ENCODE measurements at regions not wholly inside any gene's neighbourhood (a gene's known extent, or its start where the extent isn't known, plus 50 kb on each side); places are given as distances from the start of the nearest gene placed in this dataset.

DNA sequence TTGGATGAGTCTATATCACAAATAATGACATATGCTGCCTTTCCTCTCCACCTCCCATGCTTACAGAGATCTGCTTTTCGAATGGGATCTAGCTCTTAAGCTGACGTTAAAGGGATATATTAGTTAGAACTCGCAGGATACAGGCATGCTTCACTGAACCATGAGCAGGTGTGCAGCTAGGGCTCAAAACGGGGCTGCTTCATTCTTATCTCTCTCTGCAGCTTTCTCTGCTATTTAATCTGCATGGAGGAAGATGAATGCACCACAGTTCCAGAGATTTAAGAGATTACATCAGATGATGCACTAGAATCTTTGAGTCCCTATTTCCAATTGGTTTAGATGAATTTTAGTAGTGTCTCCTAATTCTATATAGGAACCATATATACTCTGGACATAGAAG is 327.0 kb downstream of the RAD51AP2 start:
- DNase-seq (ENCODE audit: low spot score) = no peak

- DNase-seq (ENCODE audit: low spot score) = no peak
These were observed 327.7 kb downstream of the RAD51AP2 start for GRCh38 chr2:17190527-17190926.

GRCh38 chr2:17188721-17189120 is 329.5 kb downstream of the RAD51AP2 start:
- DNase-seq (ENCODE audit: low spot score) = no peak

- DNase-seq (ENCODE audit: low spot score) = no peak
These were observed 333.7 kb downstream of the RAD51AP2 start for GRCh38 chr2:17184512-17184911.

DNA sequence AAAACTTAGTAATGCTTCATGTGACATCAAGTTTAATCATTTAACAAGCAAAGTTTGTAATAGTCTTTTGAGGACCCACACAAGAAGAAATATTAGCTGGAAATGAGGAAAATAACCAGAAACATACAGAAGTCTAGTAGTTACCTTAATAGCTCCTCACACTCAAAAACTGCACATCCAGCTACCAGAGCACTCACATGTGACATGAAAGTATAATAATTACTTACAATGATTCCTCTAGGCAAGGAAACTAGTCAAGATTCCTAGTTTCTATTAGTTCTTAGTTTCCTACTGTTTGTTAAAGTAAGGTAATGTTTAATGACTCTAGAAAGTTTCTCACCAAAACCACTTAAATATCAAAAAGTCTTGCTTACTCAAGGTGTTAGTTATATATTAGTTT is 335.8 kb downstream of the RAD51AP2 start:
- DNase-seq (ENCODE audit: low spot score) = no peak

DNA sequence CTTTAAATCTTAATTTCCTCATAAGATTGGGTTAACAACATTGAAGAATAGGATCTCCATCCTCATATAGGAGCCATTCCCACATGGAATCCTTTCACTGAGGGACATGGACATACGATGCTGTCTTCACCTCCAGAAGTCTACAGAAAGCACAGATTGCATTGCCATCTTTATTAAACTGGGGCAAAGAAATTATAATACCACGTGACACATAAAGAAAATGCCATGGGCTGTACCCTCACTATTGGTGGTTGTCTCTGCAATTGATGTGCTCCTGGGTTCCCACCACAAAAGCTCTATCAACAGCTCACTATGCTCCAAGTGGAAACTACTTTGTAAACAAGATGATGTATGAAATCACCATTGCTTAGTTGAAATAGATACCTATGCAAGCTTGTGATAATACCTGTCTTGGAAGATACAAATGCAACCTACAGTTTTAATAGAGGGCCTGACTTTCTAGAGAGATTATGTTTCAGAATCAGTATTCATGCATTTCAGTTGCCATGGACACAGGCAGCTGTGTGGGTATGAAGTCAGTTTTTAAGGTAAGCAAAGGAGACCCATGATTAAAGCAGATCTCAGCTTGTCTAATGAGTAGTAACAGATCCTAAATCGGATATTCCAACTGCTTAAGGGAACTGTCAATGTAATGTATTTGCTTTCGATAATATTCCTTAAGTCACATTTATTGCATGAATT is 337.0 kb downstream of the RAD51AP2 start:
- no peak for DNase-seq (ENCODE audit: low spot score)

GRCh38 chr2:17179145-17179808 is 339.0 kb downstream of the RAD51AP2 start:
- DNase-seq (ENCODE audit: low spot score) = no peak

DNA sequence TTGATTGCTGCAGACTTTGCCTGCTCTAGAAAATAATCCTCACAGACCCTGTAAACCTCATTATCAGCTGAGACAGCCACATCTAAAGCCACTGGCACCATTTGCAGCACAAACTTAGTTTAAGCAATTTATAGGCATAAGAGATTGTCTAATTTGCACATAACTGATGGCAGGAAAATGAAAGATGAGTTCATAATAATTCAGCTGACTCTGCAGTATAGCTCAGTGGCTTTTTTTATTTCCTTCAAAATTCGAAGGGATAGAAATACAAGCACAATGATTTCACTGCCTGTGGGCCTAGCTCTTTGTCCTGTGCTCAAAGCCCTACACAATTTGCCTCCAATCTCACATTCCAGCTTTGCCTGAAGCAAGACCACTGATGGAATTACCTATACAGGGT is 341.2 kb downstream of the RAD51AP2 start:
- DNase-seq (ENCODE audit: low spot score) = no peak

DNA sequence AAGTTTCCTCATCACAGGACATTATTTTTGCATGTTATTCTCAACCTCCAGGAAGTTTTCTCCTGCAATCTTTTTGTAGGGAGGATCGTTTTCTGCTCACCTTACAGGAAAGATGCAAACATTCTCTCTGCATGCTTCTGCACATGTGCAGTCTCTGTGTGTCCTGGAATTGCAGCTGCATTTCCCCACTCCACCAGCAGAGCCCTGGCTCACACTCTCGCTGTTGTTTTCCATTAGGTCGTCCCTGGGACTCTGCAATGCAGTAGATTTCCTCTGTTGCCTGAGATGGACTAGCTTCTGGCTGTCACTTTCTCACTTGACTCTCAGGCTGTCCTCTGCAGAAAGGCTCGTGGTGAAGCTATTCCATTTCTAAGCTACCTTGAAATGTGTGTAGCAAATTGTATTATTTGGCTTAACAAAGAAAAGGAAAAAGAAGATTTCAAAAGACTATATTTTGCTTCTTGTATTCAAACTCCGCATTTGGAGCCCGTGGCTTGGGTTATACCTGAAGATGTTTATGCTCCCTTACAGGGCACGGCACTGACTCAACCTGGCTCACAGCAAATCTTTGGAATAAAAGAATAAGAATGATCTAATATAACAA is 346.7 kb downstream of the RAD51AP2 start:
- peak; percentile 44 for DNase-seq (ENCODE audit: low spot score)

- DNase-seq (ENCODE audit: low spot score) = no peak
These were observed 351.7 kb downstream of the RAD51AP2 start for GRCh38 chr2:17166506-17166905.

GRCh38 chr2:17164550-17164949 is 353.7 kb downstream of the RAD51AP2 start:
- DNase-seq (ENCODE audit: low spot score) = no peak

DNA sequence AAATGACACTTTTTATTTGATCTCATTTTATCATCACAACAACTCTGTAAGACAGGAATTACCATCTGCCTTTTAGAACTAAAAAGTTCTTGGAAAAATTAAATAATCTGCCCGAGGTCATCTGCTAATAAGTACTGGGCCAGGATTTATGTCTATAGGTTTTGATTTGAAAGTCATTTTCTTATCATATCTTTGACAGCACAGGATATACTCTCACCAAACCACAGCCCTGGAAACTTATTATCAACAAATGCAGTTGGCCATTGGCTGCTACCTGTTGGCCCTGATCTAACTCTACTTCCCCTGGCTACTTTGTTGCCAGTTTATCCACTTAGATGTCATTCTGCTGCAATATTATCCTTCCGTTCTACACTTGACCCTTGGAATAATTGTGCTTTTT is 354.6 kb downstream of the RAD51AP2 start:
- DNase-seq (ENCODE audit: low spot score) = no peak

GRCh38 chr2:17162713-17163112 is 355.5 kb downstream of the RAD51AP2 start:
- no peak for DNase-seq (ENCODE audit: low spot score)

DNA sequence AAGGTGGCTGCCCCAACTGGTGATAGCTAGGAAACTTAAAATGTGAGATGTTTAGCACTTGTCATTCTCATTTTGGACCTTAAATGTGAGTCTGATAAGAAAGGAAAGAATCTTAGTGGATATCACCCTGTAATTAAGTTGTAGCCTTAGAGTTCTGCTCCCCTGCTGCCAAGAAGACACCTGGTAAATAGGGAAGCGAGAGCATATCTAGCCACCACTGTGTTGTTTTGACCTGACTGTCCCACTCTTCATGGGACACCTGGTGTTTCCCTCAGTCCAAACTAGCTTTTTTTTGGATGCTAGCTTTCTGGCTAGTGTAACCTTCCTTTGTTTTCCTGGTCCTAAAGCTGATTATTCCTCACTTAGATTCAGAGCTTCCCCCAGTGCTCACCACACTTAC is 357.6 kb downstream of the RAD51AP2 start:
- DNase-seq (ENCODE audit: low spot score) = no peak

DNA sequence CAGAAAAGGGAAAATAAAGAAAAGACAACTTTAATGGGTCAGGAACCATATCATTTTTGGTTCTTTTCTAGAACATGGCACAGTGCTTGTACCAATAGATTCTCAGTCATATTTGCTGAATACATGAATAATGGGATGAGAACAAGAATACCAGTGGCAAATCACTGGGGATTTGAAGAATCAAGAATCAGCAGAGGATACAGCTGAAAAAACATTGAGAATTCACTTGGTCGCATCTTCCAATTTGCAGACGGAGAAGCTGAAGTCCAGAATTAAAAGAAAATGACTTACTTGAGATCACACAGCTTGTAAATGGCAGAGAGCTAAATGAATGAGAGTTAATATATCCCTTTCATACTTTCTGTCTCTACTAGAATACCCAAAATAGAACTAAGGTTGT is 362.2 kb downstream of the RAD51AP2 start:
- DNase-seq (ENCODE audit: low spot score) = no peak

DNA sequence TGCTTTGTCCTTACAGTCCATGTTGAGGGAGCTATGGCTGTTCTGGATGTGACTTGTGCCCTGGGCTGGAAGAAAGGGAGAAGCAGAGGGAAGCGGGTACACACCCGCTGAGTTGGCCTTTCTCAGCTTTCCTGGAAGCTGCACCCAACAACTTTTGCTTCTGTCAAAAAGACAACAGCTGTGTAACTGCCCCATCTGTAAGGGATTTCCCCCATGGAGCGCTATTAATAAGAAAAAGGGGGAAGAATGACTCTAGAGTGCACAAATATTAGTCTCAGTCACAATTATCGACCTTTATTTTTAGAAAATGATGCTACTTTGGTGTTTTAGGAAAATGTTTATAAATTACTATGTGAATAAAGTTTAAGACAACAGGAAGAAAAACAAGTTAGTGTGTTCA is 368.3 kb downstream of the RAD51AP2 start:
- no peak for DNase-seq (ENCODE audit: low spot score)

DNA sequence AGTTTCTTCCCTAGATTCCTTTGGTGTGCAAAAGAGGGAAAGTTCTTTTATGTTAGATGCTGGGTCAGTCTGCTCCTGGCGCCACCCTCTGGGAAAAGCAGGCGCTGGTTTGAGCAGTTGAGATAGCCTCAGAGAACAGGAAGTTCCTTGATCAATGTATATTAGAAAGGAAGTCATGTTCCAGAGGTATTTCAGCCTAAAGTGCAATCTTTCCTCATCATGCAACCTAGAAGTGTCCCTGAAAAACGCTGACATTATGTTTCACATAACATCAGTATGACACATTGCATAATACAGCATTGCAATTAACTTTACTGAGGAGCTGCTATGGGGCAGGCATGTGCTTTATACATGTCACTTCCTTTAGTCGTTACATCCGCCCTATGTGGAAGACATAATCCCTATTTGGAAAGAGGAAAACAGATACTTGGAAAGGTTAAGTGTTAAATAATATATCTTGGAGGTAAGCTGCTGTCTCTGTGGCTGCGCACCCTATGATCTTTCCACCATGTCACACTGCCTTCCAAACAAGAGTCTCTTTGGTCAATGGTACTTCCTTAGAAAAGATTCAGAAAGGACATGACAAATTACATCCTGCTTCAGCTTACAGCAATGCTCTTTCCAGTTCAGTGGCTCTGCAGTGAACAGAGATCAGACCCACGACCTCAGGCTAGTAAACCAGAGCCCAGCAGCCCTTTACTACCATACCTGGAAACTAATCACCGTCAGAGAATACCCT is 369.7 kb downstream of the RAD51AP2 start:
- DNase-seq (ENCODE audit: low spot score) = no peak

DNA sequence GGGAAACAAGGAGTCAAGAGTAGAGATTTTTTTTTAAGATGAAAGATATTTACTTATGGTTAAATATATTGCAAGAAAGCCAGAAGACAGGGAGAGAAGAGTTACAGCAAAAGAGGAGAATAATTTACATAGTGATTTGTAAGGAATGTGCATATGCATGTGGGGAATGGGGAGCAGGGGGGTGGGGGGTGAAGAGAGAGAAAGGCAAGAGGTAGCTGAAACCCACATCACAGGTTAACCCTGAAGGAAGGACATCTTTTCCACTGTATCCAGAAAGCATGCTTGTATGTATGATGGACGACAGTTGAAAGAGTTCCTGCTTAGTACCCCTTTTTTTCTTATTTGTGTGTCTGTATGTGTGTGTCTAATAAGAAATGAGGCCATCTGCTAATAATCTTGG is 371.9 kb downstream of the RAD51AP2 start:
- no peak for DNase-seq (ENCODE audit: low spot score)

DNA sequence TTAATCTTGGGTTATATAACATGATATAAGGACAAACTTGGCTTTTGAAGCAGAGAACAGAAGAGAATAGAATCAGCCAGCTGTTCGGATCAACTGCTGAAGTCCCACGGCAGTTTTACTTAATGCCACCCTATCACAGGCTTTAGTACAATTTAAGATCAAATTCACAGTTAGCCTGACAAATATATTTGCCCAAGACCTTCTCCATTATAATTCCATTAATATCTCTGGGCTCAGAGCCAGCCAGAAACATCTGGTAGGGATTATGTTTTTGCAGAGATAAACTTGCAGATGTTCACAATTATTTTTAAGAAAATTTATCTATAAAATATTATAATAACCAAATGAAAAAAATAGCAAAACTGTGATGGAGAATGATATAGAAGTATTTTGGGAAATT is 381.4 kb downstream of the RAD51AP2 start:
- no peak for DNase-seq (ENCODE audit: low spot score)

GRCh38 chr2:17136231-17136630 is 382.0 kb downstream of the RAD51AP2 start:
- DNase-seq (ENCODE audit: low spot score) = no peak

DNA sequence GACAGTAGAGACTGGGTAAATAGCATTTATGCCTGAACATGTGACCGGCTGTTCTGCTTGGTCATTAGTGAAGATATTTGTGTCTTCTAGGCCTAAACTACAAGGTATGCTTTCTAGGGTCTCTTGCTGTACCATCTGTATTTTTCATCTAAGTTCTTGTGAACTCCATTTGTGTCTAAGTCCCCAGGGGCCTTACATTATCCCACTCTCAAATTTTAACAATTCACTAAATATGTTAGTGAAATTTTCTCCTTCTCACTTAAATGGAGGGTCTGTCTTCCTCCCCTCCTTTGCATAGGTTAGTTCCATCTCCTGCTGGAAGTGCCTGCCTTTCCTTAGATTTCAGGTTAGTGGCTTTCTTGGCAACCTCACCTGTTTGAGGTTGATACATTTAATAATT is 382.6 kb downstream of the RAD51AP2 start:
- DNase-seq (ENCODE audit: low spot score) = no peak

DNA sequence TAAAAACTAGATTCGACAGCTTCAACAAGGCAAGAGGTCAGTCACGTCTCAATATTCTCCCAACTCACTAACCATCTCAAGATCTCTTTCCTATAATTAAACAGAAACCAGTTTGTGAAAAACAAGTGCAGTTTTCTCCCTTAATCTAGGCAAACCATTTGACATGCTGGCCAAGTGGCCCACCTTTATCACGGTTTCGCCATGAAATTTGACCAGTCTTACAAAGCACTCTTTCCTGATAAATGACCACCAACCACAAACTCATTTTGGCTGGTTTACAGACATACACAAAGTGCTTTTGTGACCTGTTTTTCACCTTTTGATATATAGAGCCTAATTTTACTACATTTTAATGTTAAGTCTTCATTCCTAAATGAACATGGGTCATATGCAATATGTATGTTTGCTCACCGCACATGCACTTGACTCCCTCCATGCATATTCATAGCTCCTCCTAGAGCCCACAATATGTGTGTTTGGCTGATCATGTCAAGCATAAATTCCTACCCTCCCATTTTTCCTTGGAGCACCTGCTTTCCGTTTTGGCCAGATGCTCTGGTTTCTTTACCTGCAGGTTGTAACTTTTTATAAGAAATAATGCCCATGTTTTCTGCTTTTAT is 385.1 kb downstream of the RAD51AP2 start:
- no peak for DNase-seq (ENCODE audit: low spot score)
